OCI-LY7 (cell line): ENCODE measurements at regions not wholly inside any gene's neighbourhood (a gene's known extent, or its start where the extent isn't known, plus 50 kb on each side); places are given as distances from the start of the nearest gene placed in this dataset.
"Not testable (repeated sequence)": the region's sequence is repeated elsewhere in the genome, so short reads cannot be mapped to it uniquely, and the experiment has no call there.

Experiments used
- BruUV-seq: library from RNA; stranded (reverse); fragments of 400-500 nt; replicated peaks from 2 replicates; lab custom pipeline; 2021; lab: Mats Ljungman, UMichigan
- CTCF ChIA-PET: fragments of 300-600 bp; sonication (Branson Sonifier 250); formaldehyde crosslinking; loops from one replicate; lab custom pipeline; 2022; ENCODE audit warnings: antibody characterized with exemption; ENCODE audit not compliant: unreplicated experiment; lab: Charles Lee
- POLR2A ChIA-PET: fragments of 300-600 bp; sonication (Branson Sonifier 250); formaldehyde crosslinking; loops from one replicate; lab custom pipeline; 2022; ENCODE audit warnings: antibody characterized with exemption; lab: Charles Lee
- DNase-seq: peaks from one replicate; pipeline ENCODE4 v3.0.0-alpha.2; 2015; ENCODE audit warnings: low spot score
- H2AFZ ChIP-seq: fragments of 200-600 bp; sonication (generic), shearing (Covaris generic); 2 replicates; pipeline ENCODE4 v1.6.1; 2014; ENCODE audit warnings: mild to moderate bottlenecking, antibody characterized with exemption, low read length, moderate library complexity
- H3K27ac ChIP-seq: fragments of 200-600 bp; sonication (generic); 2 replicates; pipeline ENCODE4 v1.5.1; 2014; ENCODE audit warnings: mixed run types, low read depth, mild to moderate bottlenecking, moderate library complexity, low read length, inconsistent platforms; ENCODE audit not compliant: poor library complexity, severe bottlenecking
- H3K36me3 ChIP-seq: fragments of 200-600 bp; sonication (generic); 2 replicates; pipeline ENCODE4 v1.6.1; 2014; ENCODE audit warnings: mild to moderate bottlenecking, antibody characterized with exemption, low read length, moderate library complexity, mixed read lengths; ENCODE audit not compliant: insufficient read depth
- H3K4me1 ChIP-seq: fragments of 200-600 bp; sonication (generic); 2 replicates; pipeline ENCODE4 v1.5.1; 2014; ENCODE audit warnings: mild to moderate bottlenecking, low read length; ENCODE audit not compliant: insufficient read depth, poor library complexity, severe bottlenecking
- H3K4me2 ChIP-seq: fragments of 200-600 bp; sonication (generic); 2 replicates; pipeline ENCODE4 v1.6.1; 2014; ENCODE audit warnings: mild to moderate bottlenecking, low read length
- H3K4me3 ChIP-seq: fragments of 200-600 bp; sonication (generic); 2 replicates; pipeline ENCODE4 v1.5.1; 2014; ENCODE audit warnings: mild to moderate bottlenecking, low read depth, low read length; ENCODE audit not compliant: poor library complexity, severe bottlenecking
- H3K79me2 ChIP-seq: fragments of 200-600 bp; sonication (generic); 2 replicates; pipeline ENCODE4 v1.6.1; 2016; ENCODE audit warnings: low read depth, mild to moderate bottlenecking, low read length, moderate library complexity, mixed read lengths; ENCODE audit not compliant: insufficient read depth
- H3K9me2 ChIP-seq: fragments of 200-600 bp; sonication (generic); 2 replicates; pipeline ENCODE4 v1.6.1; 2016; ENCODE audit warnings: mild to moderate bottlenecking, low read length, mixed read lengths; ENCODE audit not compliant: insufficient read depth
- H3K9me3 ChIP-seq: fragments of 200-600 bp; sonication (generic); 2 replicates; pipeline ENCODE4 v1.6.1; 2014; ENCODE audit warnings: mild to moderate bottlenecking, mixed run types, low read length, mixed read lengths
- H4K20me1 ChIP-seq: fragments of 200-600 bp; sonication (generic); 2 replicates; pipeline ENCODE4 v1.6.1; 2014; ENCODE audit warnings: mild to moderate bottlenecking, antibody characterized with exemption, low read length, moderate library complexity, mixed read lengths; ENCODE audit not compliant: insufficient read depth
- CTCF ChIP-seq: fragments of 200-600 bp; sonication (generic); conservative IDR thresholded peaks from 2 replicates; pipeline ENCODE4 v1.5.1; 2014; ENCODE audit warnings: mild to moderate bottlenecking, antibody characterized with exemption, low read length, moderate library complexity, mixed read lengths
- EZH2phosphoT487 ChIP-seq: fragments of 200-600 bp; sonication (generic); IDR thresholded peaks from 2 replicates; pipeline ENCODE4 v1.6.1; 2018; ENCODE audit warnings: low read depth, borderline replicate concordance, mild to moderate bottlenecking, mixed run types, antibody characterized with exemption, low read length, moderate library complexity, mixed read lengths
- intact Hi-C: fragments of 100-400 bp; cut with micrococcal nuclease; formaldehyde crosslinking; loops from one replicate; pipeline ENCODE4 v1.10.0; 2022; ENCODE audit not compliant: unreplicated experiment

- BruUV-seq: no TSS peak
Measured at GRCh38 chr13:58706421-58706820, 1074.9 kb downstream of the PCDH17 start.

GRCh38 chr13:58712191-58712590, 1080.6 kb downstream of the PCDH17 start:
- H3K36me3 ChIP-seq: no peaks in the 10 kb centered on the region
- TF ChIP-seq EZH2phosphoT487 (no peak), CTCF (no peak)
- H4K20me1 ChIP-seq: no peaks in the 10 kb centered on the region
- H3K27ac ChIP-seq: no peak overlapping the region
- ChIA-PET CTCF (no interaction called here), POLR2A (no interaction called here)
- intact Hi-C loops: no loop called here
- H2AFZ ChIP-seq: no peak overlapping the region
- H3K4me3 ChIP-seq: no peak overlapping the region
- no peaks in the 10 kb centered on the region for H3K9me3 ChIP-seq
- no peak overlapping the region for H3K4me2 ChIP-seq
- no peaks in the 10 kb centered on the region for H3K9me2 ChIP-seq
- DNase-seq: no peak
- no peaks in the 10 kb centered on the region for H3K79me2 ChIP-seq
- no TSS peak for BruUV-seq
- no peaks in the 10 kb centered on the region for H3K4me1 ChIP-seq

More at GRCh38 chr13:58706421-58706820, 1074.9 kb downstream of the PCDH17 start:
- intact Hi-C loops: loop anchor here (10.0 kb wide), 1 partner anchor 248 kb away; no protein-coding TSS in a partner anchor
- Histone ChIP-seq H2AFZ (no peak overlapping the region), H3K9me3 (no peaks in the 10 kb centered on the region), H3K4me3 (no peak overlapping the region), H3K27ac (no peak overlapping the region), H3K36me3 (no peaks in the 10 kb centered on the region), H3K79me2 (no peaks in the 10 kb centered on the region), H3K4me1 (no peaks in the 10 kb centered on the region), H3K4me2 (no peak overlapping the region), H4K20me1 (no peaks in the 10 kb centered on the region), H3K9me2 (no peaks in the 10 kb centered on the region)
- TF ChIP-seq CTCF (no peak), EZH2phosphoT487 (no peak)
- no peak for DNase-seq
- ChIA-PET POLR2A (interaction anchor here (0.6 to 0.7 kb wide), 2 partner anchors 34 to 463 kb away, joined by 3 read pairs; no protein-coding TSS in a partner anchor), CTCF (no interaction called here)

GRCh38 chr13:58714016-58714415, 1082.5 kb downstream of the PCDH17 start:
- H3K27ac ChIP-seq, H3K9me2 ChIP-seq, H4K20me1 ChIP-seq, H3K4me1 ChIP-seq, H3K79me2 ChIP-seq, CTCF ChIA-PET, BruUV-seq, H3K4me2 ChIP-seq, H2AFZ ChIP-seq, H3K36me3 ChIP-seq, DNase-seq, POLR2A ChIA-PET, H3K4me3 ChIP-seq, H3K9me3 ChIP-seq, intact Hi-C loops: not testable (repeated sequence)
